ENCODE measurements at regions not wholly inside any gene's neighbourhood (a gene's known extent, or its start where the extent isn't known, plus 50 kb on each side); places are given as distances from the start of the nearest gene placed in this dataset.

GRCh38 chr20:48159145-48160008 lies 374.1 kb upstream of the SULF2 start:
- no peak overlapping the region for H3K4me3 ChIP-seq
- no peak for DNase-seq (ENCODE audit: low spot score)
- no peak overlapping the region for H3K27ac ChIP-seq
- no peak for TF ChIP-seq CTCF (IDR thresholded peaks at IDR 0.05)

- Histone ChIP-seq H3K4me3 (no peak overlapping the region), H3K27ac (no peak overlapping the region)
- TF ChIP-seq CTCF (IDR thresholded peaks at IDR 0.05) = no peak
- DNase-seq (ENCODE audit: low spot score) = no peak
Measured at GRCh38 chr20:48158014-48158413, 372.7 kb upstream of the SULF2 start.

GRCh38 chr20:48156951-48157700 lies 371.8 kb upstream of the SULF2 start:
- no peak for TF ChIP-seq CTCF (IDR thresholded peaks at IDR 0.05)
- no peak for DNase-seq (ENCODE audit: low spot score)
- Histone ChIP-seq H3K27ac (no peak overlapping the region), H3K4me3 (no peak overlapping the region)

- no peak for TF ChIP-seq CTCF (IDR thresholded peaks at IDR 0.05)
- Histone ChIP-seq H3K27ac (no peak overlapping the region), H3K4me3 (no peak overlapping the region)
- DNase-seq (ENCODE audit: low spot score) = no peak
Measured at GRCh38 chr20:48156521-48156920, 371.2 kb upstream of the SULF2 start.

- DNase-seq (ENCODE audit: low spot score) = no peak
- no peak overlapping the region for H3K27ac ChIP-seq
- TF ChIP-seq CTCF (IDR thresholded peaks at IDR 0.05) = no peak
- no peak overlapping the region for H3K4me3 ChIP-seq
Measured at GRCh38 chr20:48155268-48155667, 370.0 kb upstream of the SULF2 start.

GRCh38 chr20:48154040-48154765 lies 368.9 kb upstream of the SULF2 start:
- Histone ChIP-seq H3K27ac (no peak overlapping the region), H3K4me3 (no peak overlapping the region)
- no peak for DNase-seq (ENCODE audit: low spot score)
- TF ChIP-seq CTCF (IDR thresholded peaks at IDR 0.05) = no peak
